Osteocyte (in vitro differentiated cells): ENCODE measurements at regions not wholly inside any gene's neighbourhood (a gene's known extent, or its start where the extent isn't known, plus 50 kb on each side); places are given as distances from the start of the nearest gene placed in this dataset.

Experiments
- DNase-seq: peaks from one replicate; pipeline ENCODE4 v3.0.0; 2021; ENCODE audit warnings: mixed read lengths; ENCODE audit not compliant: unreplicated experiment; ENCODE audit errors: extremely low spot score
- H3K27ac Mint-ChIP-seq: one replicate; pipeline ENCODE4 v1.8.0; 2021; ENCODE audit warnings: mild to moderate bottlenecking, mixed read lengths; ENCODE audit not compliant: unreplicated experiment
- H3K27me3 Mint-ChIP-seq: one replicate; pipeline ENCODE4 v1.8.0; 2021; ENCODE audit warnings: mixed read lengths; ENCODE audit not compliant: unreplicated experiment
- H3K36me3 Mint-ChIP-seq: one replicate; pipeline ENCODE4 v1.8.0; 2021; ENCODE audit warnings: mixed read lengths; ENCODE audit not compliant: unreplicated experiment
- H3K4me1 Mint-ChIP-seq: one replicate; pipeline ENCODE4 v1.8.0; 2021; ENCODE audit warnings: mixed read lengths; ENCODE audit not compliant: unreplicated experiment
- H3K4me3 Mint-ChIP-seq: one replicate; pipeline ENCODE4 v1.8.0; 2021; ENCODE audit warnings: mild to moderate bottlenecking, moderate library complexity, mixed read lengths; ENCODE audit not compliant: unreplicated experiment
- H3K9me3 Mint-ChIP-seq: one replicate; pipeline ENCODE4 v1.8.0; 2021; ENCODE audit warnings: mixed read lengths; ENCODE audit not compliant: unreplicated experiment
- TF ChIP-seq, protein P1 (sequence below): fragments of 200-600 bp; sonication (generic); IDR thresholded peaks from 2 replicates; pipeline ENCODE4 v1.5.0; 2021; ENCODE audit warnings: antibody characterized with exemption, mild to moderate bottlenecking, moderate library complexity

DNA sequence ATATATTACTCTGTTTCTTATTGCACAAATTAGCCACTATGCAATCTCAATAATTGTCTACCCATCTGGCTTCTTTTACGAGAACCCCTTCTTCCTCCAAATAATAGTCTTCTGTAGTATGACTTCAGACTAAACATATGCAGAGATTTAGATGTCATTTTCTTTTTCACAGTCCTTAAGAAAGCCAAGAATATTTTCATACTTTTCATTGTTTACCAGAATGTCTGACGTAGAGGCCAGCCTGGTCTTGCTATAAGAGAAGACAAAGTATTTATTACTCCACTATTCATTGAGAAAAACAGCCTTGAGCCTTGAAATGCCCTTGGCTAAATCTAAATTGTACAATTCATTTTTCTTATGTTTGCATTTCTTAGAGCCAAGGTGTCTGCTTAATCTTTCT is 714.9 kb upstream of the CXADR start:
- Mint-ChIP-seq H3K36me3 (no peaks in the 10 kb centered on the region), H3K9me3 (peaks cover 11% of the 10 kb centered on the region), H3K4me3 (no peak overlapping the region), H3K27me3 (no peaks in the 10 kb centered on the region), H3K4me1 (peaks cover 47% of the 10 kb centered on the region), H3K27ac (peak overlapping the region; percentile 37)
- DNase-seq: no peak
- TF ChIP-seq, protein P1, sequence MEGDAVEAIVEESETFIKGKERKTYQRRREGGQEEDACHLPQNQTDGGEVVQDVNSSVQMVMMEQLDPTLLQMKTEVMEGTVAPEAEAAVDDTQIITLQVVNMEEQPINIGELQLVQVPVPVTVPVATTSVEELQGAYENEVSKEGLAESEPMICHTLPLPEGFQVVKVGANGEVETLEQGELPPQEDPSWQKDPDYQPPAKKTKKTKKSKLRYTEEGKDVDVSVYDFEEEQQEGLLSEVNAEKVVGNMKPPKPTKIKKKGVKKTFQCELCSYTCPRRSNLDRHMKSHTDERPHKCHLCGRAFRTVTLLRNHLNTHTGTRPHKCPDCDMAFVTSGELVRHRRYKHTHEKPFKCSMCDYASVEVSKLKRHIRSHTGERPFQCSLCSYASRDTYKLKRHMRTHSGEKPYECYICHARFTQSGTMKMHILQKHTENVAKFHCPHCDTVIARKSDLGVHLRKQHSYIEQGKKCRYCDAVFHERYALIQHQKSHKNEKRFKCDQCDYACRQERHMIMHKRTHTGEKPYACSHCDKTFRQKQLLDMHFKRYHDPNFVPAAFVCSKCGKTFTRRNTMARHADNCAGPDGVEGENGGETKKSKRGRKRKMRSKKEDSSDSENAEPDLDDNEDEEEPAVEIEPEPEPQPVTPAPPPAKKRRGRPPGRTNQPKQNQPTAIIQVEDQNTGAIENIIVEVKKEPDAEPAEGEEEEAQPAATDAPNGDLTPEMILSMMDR: no peak

DNA sequence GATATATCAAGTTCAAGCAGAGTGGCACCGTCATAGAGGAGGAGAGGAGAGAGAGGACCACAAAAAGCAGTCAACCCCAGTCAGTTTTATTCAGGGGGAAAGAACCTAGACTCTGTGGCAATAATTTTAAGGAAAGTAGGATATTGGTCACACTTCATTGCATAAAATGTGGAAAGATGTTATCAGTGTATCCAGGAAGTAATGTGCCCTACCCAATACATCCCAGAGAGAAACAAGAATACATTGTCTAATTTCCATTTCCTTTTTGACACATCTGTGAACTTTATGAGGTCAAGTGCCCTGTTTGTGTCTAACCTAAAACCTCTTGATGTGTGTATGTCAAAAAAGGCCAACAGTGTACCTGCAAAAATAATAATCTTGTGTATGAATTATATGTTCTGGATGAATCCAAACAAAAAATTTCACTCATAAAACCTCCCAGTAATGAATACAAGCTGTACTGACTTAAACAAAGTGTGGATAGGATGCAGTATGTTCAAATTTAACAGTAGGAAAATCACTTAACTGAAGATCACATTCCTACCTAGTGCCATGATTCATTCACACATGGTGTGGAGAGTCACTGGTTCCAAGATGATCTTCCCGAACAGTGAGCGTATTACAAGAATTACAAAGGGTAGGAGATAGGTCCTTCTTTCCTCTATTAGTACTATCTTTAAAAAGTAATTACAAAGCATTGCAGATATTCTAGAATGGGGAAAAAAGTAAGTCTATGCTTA is 712.1 kb upstream of the CXADR start:
- TF ChIP-seq, protein P1: no peak
- Mint-ChIP-seq H3K4me1 (peaks cover 20% of the 10 kb centered on the region), H3K9me3 (peaks cover 23% of the 10 kb centered on the region), H3K27me3 (no peaks in the 10 kb centered on the region), H3K27ac (no peak overlapping the region), H3K4me3 (no peak overlapping the region), H3K36me3 (peaks cover 11% of the 10 kb centered on the region)
- DNase-seq: no peak

DNA sequence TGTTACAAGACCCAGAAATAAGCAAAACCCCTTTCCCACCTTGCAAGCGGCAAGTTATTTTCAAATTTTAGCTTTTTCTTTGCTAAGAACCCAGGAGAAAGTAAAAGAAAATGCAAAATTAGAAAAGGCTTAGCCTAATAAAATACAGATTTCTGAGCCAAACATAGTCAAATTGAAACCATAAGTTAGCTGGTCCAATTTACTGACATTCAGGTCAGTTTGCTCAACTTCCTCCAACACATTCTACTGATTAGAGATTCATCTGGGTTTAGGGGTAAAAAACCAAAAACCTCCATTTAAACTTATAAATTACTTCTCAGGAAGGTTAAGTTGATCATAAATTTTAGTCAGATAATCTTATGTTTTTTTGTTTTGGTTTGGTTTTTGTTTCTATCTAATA is 701.8 kb upstream of the CXADR start:
- Mint-ChIP-seq H3K27ac (no peak overlapping the region), H3K4me1 (peaks cover 3% of the 10 kb centered on the region)

DNA sequence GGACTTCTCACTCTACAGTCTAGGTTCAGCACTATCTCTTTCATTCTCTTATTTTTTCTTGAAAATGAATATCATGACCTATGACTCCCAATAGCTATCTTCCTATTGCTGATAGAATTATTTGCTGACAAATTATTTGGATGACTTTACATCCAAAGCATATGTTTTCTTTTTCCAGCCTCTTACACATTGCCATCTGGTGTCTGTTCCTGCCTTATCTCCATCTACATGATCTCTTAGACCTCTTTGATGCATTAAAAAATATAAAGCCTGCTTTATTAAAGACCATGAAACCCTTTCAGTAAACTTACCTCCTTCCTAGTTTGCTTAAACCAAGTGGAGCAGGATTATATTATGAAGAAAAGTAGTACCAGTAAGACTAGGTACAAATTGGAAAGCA is 700.9 kb upstream of the CXADR start:
- Mint-ChIP-seq H3K27me3 (no peaks in the 10 kb centered on the region), H3K36me3 (no peaks in the 10 kb centered on the region), H3K4me3 (no peak overlapping the region), H3K4me1 (peaks cover 3% of the 10 kb centered on the region), H3K27ac (no peak overlapping the region), H3K9me3 (no peaks in the 10 kb centered on the region)
- no peak for DNase-seq
- TF ChIP-seq, protein P1: no peak

More for the DNA sequence above, 701.8 kb upstream of the CXADR start:
- H3K9me3 Mint-ChIP-seq: no peaks in the 10 kb centered on the region
- H3K4me3 Mint-ChIP-seq: no peak overlapping the region
- no peak for DNase-seq
- H3K27me3 Mint-ChIP-seq: no peaks in the 10 kb centered on the region
- no peaks in the 10 kb centered on the region for H3K36me3 Mint-ChIP-seq
- TF ChIP-seq, protein P1: no peak

DNA sequence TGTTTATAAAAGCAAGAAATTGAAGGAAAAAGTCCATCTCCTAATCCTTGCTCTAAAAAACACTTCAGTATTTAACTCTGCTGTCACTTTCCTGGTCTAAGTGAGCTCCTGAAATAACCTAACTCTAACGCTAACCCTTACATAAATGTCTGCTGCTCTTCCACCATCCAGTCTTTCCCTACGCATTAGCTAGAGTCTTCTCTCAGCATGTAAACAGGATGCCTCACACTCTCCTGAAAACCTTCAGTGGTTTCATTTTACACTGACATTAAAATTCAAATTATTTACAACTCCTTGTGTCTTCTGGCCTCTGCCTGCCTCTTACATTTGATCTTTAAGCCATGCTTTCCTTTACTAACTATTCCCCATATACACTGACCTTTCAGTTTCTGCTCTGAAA is 697.6 kb upstream of the CXADR start:
- Mint-ChIP-seq H3K4me1 (peaks cover 3% of the 10 kb centered on the region), H3K27me3 (no peaks in the 10 kb centered on the region), H3K9me3 (no peaks in the 10 kb centered on the region), H3K36me3 (peaks cover 2% of the 10 kb centered on the region), H3K4me3 (no peak overlapping the region), H3K27ac (no peak overlapping the region)
- TF ChIP-seq, protein P1: no peak
- no peak for DNase-seq
